Erythroblast (primary cell): ENCODE measurements at regions not wholly inside any gene's neighbourhood (a gene's known extent, or its start where the extent isn't known, plus 50 kb on each side); places are given as distances from the start of the nearest gene placed in this dataset.

Source experiments
- GATA1 ChIP-seq: IDR thresholded peaks from 2 replicates; pipeline ENCODE4 v1.6.1; 2011; ENCODE audit warnings: low read depth, mild to moderate bottlenecking, control low read depth, low read length, moderate library complexity
- POLR2A ChIP-seq: IDR thresholded peaks from 2 replicates; pipeline ENCODE4 v1.6.1; 2011; ENCODE audit warnings: mild to moderate bottlenecking, low read length

DNA sequence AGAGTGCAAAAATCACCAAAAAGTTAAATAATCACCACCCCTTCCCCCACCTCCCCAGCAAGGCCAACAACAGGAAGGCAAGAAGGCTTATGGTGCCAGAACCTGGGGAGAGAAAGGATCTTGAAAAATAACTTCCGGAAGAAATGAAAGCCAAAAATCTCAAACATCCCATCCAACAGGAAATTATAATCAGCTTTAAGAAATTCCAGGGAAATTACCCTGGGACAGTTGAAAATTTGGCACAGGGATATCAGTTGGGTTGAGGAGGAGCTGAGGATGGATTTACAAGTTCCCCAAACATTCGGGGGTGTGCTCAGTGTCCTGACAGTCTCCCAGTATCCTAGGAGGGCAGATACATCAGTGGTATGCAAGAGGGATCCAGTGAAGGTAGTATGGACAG lies 82.7 kb downstream of the POLR2M start:
- TF ChIP-seq POLR2A (no peak), GATA1 (no peak)
